WERI-Rb-1 (cell line): ENCODE measurements at regions not wholly inside any gene's neighbourhood (a gene's known extent, or its start where the extent isn't known, plus 50 kb on each side); places are given as distances from the start of the nearest gene placed in this dataset.

Experiments
- DNase-seq: peaks from one replicate; pipeline ENCODE4 v3.0.0-alpha.2; 2020
- H3K27ac ChIP-seq: fragments of 250-450 bp; sonication (Bioruptor Pico); 2 replicates; pipeline ENCODE4 v1.5.1; 2020; ENCODE audit warnings: mild to moderate bottlenecking, moderate library complexity
- H3K27me3 ChIP-seq: fragments of 250-450 bp; sonication (Bioruptor Pico); 2 replicates; pipeline ENCODE4 v1.5.1; 2021; ENCODE audit warnings: mild to moderate bottlenecking, low read depth, moderate library complexity; ENCODE audit not compliant: insufficient read depth, severe bottlenecking
- H3K36me3 ChIP-seq: fragments of 250-450 bp; sonication (Bioruptor Pico); 2 replicates; pipeline ENCODE4 v1.5.1; 2020; ENCODE audit warnings: mild to moderate bottlenecking, moderate library complexity
- H3K4me3 ChIP-seq: 2 replicates; pipeline ENCODE4 v1.5.1; 2011; ENCODE audit warnings: low read depth, mild to moderate bottlenecking, control low read depth, low read length
- H3K9me3 ChIP-seq: fragments of 250-450 bp; sonication (Bioruptor Pico); 2 replicates; pipeline ENCODE4 v1.5.1; 2021; ENCODE audit warnings: mild to moderate bottlenecking, moderate library complexity; ENCODE audit not compliant: severe bottlenecking
- TF ChIP-seq, protein P1 (sequence below): IDR thresholded peaks from 2 replicates; pipeline ENCODE4 v1.5.1; 2011; ENCODE audit warnings: low read depth, mild to moderate bottlenecking, control low read depth, inconsistent platforms, low read length

DNA sequence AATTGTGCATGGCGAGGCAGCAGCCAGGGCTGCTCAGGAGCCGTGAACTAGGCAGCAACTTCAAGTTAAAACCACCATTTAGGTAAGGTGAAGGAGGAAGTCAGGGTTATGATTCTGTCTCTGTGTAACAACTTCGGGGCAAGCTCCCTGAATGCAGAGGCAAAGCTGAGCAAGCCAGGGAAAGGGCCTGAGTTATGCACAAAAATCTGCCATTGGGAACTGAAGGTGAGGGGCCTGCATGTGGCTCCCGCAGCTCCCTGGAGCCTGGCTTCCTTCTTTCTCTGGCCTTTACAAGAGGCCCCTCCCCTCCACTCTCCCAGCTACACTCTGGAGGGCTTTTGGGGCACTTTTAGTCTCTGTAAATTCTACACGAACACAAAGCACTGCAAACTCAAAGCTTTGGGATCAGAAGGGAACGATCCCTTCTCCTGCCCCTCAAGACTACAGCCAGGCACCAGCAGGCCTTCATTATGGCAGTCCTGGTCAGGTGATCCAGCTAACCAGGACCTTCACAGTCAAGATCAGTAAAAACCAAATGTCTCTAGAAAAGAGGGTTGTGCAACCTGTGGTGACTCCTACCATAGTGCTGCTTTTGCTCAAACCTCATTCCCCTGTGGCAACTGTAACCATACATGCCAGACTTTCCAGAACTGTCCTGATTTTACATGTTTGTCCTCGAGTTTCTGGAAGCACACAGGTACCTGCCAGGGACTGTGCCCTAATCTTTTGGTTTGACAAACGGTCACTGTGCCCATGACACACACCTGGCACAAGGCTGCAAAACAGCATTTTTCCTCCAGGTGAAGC lies 67.2 kb upstream of the PTGR2 start:
- Histone ChIP-seq H3K36me3 (no peaks in the 10 kb centered on the region), H3K9me3 (no peaks in the 10 kb centered on the region), H3K27ac (no peak overlapping the region), H3K4me3 (no peak overlapping the region), H3K27me3 (no peaks in the 10 kb centered on the region)
- TF ChIP-seq, protein P1, sequence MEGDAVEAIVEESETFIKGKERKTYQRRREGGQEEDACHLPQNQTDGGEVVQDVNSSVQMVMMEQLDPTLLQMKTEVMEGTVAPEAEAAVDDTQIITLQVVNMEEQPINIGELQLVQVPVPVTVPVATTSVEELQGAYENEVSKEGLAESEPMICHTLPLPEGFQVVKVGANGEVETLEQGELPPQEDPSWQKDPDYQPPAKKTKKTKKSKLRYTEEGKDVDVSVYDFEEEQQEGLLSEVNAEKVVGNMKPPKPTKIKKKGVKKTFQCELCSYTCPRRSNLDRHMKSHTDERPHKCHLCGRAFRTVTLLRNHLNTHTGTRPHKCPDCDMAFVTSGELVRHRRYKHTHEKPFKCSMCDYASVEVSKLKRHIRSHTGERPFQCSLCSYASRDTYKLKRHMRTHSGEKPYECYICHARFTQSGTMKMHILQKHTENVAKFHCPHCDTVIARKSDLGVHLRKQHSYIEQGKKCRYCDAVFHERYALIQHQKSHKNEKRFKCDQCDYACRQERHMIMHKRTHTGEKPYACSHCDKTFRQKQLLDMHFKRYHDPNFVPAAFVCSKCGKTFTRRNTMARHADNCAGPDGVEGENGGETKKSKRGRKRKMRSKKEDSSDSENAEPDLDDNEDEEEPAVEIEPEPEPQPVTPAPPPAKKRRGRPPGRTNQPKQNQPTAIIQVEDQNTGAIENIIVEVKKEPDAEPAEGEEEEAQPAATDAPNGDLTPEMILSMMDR = no peak
- DNase-seq = no peak

DNA sequence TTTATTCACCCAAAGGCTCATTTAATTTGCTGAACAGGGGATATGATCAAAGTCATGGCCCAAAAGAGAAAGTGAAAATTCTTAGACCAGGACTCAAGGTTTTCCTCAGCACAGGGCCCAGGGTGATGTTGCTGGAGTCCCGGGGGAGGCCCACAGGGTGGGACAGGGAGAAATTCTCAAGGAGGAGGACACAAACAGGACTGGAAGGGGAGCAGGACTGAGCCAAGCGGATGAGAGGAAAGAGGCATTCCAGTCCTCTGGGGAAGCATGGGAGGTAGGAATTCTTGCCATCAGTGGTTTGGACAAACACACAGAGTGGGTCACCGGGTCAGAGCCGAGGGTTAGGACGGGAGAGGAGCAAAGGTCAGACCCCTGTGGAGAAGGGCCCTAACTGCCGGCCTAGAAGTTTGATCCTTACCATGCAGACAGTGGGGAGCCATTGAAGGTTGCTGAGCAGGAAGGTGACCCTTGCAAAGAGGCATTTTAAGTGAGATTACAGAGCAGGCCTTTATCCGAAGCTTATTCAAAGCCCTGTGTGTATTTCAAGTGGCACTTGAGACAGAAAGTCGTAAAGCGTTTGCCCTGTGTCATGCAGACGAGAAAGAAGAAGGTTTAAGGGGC lies 68.4 kb upstream of the PTGR2 start:
- H3K9me3 ChIP-seq = no peaks in the 10 kb centered on the region
- H3K36me3 ChIP-seq = no peaks in the 10 kb centered on the region
- TF ChIP-seq, protein P1 = no peak
- H3K4me3 ChIP-seq = no peak overlapping the region
- no peaks in the 10 kb centered on the region for H3K27me3 ChIP-seq
- no peak overlapping the region for H3K27ac ChIP-seq
- no peak for DNase-seq

DNA sequence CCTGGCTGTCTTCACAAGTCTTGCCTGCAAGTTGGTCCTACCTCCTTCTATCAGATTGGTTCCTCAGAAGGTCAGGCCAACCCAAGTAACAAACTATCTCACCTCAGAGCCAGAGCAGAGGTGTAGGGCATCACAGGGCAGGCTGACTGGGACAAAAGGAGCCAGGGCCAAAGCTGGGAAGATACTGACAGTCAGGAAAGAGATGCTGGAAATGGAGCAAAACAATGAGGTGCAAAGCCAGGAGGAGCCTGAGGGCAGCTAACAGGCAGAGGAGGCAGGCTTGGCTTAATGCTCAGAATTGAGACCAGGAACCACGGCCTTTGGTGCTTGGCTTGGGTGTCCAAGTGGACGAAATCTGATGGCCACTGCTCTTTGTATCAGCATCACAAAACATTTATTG lies 68.4 kb upstream of the PNMA1 start:
- DNase-seq = no peak
- no peak overlapping the region for H3K27ac ChIP-seq
- H3K4me3 ChIP-seq = no peak overlapping the region
- H3K36me3 ChIP-seq = no peaks in the 10 kb centered on the region
- H3K27me3 ChIP-seq = no peaks in the 10 kb centered on the region
- TF ChIP-seq, protein P1 = no peak
- H3K9me3 ChIP-seq = no peaks in the 10 kb centered on the region

DNA sequence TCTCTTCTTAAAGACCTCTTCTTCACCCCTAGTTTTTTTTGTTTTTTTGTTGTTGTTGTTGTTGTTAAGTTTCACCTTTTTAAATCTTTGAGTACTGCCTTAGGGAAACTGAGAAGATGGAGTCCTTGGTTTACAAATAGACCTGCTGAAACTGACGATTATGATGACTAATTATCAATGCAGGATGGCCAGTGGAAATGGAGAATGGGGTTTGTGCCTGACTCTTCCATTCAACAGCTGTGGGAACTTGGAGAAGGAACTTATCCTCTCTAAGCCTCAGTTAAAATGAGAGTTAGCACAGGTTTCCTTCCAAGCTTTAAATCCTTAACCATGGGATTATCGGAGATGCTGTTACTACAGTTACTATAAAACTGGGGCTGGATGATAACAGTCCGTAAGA lies 66.7 kb upstream of the PNMA1 start:
- no peak for DNase-seq
- H3K4me3 ChIP-seq = no peak overlapping the region
- H3K27ac ChIP-seq = no peak overlapping the region
- no peaks in the 10 kb centered on the region for H3K9me3 ChIP-seq
- H3K36me3 ChIP-seq = no peaks in the 10 kb centered on the region
- TF ChIP-seq, protein P1 = no peak
- H3K27me3 ChIP-seq = no peaks in the 10 kb centered on the region

DNA sequence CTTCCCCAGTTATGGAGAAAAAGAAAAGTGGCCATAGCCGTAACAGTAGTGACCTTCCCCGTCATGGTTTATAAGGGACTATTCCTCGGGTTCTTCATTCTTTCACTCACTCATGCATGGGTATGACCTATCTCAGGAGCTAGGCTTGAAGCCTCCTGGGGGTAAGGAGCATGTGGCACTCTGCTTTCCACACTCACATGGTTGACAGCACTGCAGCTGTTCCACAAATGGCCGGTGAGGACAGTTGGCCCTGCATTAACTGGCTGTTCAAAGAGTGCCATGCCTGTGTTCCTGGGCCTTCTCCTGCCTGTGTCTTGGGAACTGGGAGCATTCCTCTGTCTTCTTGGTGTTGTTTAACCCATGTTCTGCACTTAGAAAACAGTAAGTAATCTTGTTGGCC lies 66.2 kb upstream of the PNMA1 start:
- no peaks in the 10 kb centered on the region for H3K9me3 ChIP-seq
- no peak for DNase-seq
- no peaks in the 10 kb centered on the region for H3K27me3 ChIP-seq
- TF ChIP-seq, protein P1 = no peak
- no peaks in the 10 kb centered on the region for H3K36me3 ChIP-seq
- no peak overlapping the region for H3K27ac ChIP-seq
- H3K4me3 ChIP-seq = no peak overlapping the region
